Large intestine (tissue), 3 donors: ENCODE measurements at regions not wholly inside any gene's neighbourhood (a gene's known extent, or its start where the extent isn't known, plus 50 kb on each side); places are given as distances from the start of the nearest gene placed in this dataset.

Experiments
- DNase-seq, 2 donors: peaks; one replicate each; pipeline versions ENCODE4 v3.0.0 to v3.0.0-alpha.2; 2013
- H3K27ac ChIP-seq: one replicate; pipeline ENCODE4 v1.5.1; 2013; ENCODE audit warnings: low read length
- H3K27me3 ChIP-seq: 2 replicates; pipeline ENCODE4 v1.6.1; 2013; ENCODE audit warnings: low read length; ENCODE audit not compliant: control insufficient read depth, insufficient read depth
- H3K36me3 ChIP-seq: 2 replicates; pipeline ENCODE4 v1.6.1; 2013; ENCODE audit warnings: low read length; ENCODE audit not compliant: control insufficient read depth, insufficient read depth
- H3K4me1 ChIP-seq: one replicate; pipeline ENCODE4 v1.6.1; 2013; ENCODE audit warnings: low read length; ENCODE audit not compliant: control insufficient read depth, insufficient read depth
- H3K4me3 ChIP-seq: one replicate; pipeline ENCODE4 v1.5.1; 2013; ENCODE audit warnings: low read length
- H3K9me3 ChIP-seq: one replicate; pipeline ENCODE4 v1.6.1; 2013; ENCODE audit warnings: mild to moderate bottlenecking, low read depth, low read length, moderate library complexity; ENCODE audit not compliant: control insufficient read depth
- WGBS: methylation state at CpG from one replicate; pipeline ENCODE4 v1.1.5; 2013; ENCODE audit warnings: low lambda C conversion rate; ENCODE audit not compliant: insufficient coverage; 5-methylcytosine and 5-hydroxymethylcytosine counted together

GRCh38 chr7:46969303-46970130 lies 612.4 kb downstream of the TNS3 start:
- no peak for DNase-seq
- no CpG with 5 or more reads among the region's 12 CpGs for WGBS
- H3K27ac ChIP-seq = no peak overlapping the region

GRCh38 chr7:46968003-46968402 lies 613.9 kb downstream of the TNS3 start:
- no peak for DNase-seq
- H3K4me1 ChIP-seq = no peaks in the 10 kb centered on the region
- no peak overlapping the region for H3K27ac ChIP-seq
- no peaks in the 10 kb centered on the region for H3K27me3 ChIP-seq
- 100% methylated on average over 1 of the region's 1 CpG for WGBS
- H3K4me3 ChIP-seq = no peak overlapping the region
- H3K36me3 ChIP-seq = no peaks in the 10 kb centered on the region
- peaks cover 7% of the 10 kb centered on the region for H3K9me3 ChIP-seq

More at GRCh38 chr7:46969303-46970130, 612.4 kb downstream of the TNS3 start:
- Histone ChIP-seq H3K4me1 (no peaks in the 10 kb centered on the region), H3K27me3 (no peaks in the 10 kb centered on the region), H3K4me3 (no peak overlapping the region), H3K36me3 (no peaks in the 10 kb centered on the region), H3K9me3 (peaks cover under 1% of the 10 kb centered on the region)

GRCh38 chr7:46963719-46964118 lies 618.2 kb downstream of the TNS3 start:
- DNase-seq = no peak
- peaks cover 7% of the 10 kb centered on the region for H3K9me3 ChIP-seq
- H3K27ac ChIP-seq = no peak overlapping the region
- H3K4me3 ChIP-seq = no peak overlapping the region
- no peaks in the 10 kb centered on the region for H3K27me3 ChIP-seq
- no peaks in the 10 kb centered on the region for H3K4me1 ChIP-seq
- no peaks in the 10 kb centered on the region for H3K36me3 ChIP-seq

GRCh38 chr7:46960970-46961369 lies 620.9 kb downstream of the TNS3 start:
- H3K9me3 ChIP-seq = peaks cover 7% of the 10 kb centered on the region
- DNase-seq = no peak
- WGBS = no CpG with 5 or more reads among the region's 3 CpGs
- H3K4me3 ChIP-seq = no peak overlapping the region
- H3K36me3 ChIP-seq = no peaks in the 10 kb centered on the region
- H3K27me3 ChIP-seq = no peaks in the 10 kb centered on the region
- H3K27ac ChIP-seq = no peak overlapping the region
- H3K4me1 ChIP-seq = no peaks in the 10 kb centered on the region

- Histone ChIP-seq H3K27ac (no peak overlapping the region), H3K9me3 (no peaks in the 10 kb centered on the region), H3K27me3 (no peaks in the 10 kb centered on the region), H3K36me3 (no peaks in the 10 kb centered on the region), H3K4me3 (no peak overlapping the region), H3K4me1 (no peaks in the 10 kb centered on the region)
- no peak for DNase-seq
- no CpG with 5 or more reads among the region's 5 CpGs for WGBS
Measured at GRCh38 chr7:46957195-46957594, 624.7 kb downstream of the TNS3 start.

- Histone ChIP-seq H3K27ac (no peak overlapping the region), H3K4me1 (no peaks in the 10 kb centered on the region), H3K27me3 (no peaks in the 10 kb centered on the region), H3K4me3 (no peak overlapping the region), H3K36me3 (no peaks in the 10 kb centered on the region), H3K9me3 (no peaks in the 10 kb centered on the region)
- WGBS = no CpG with 5 or more reads among the region's 2 CpGs
- no peak for DNase-seq
Measured at GRCh38 chr7:46955531-46955930, 626.4 kb downstream of the TNS3 start.

- H3K27me3 ChIP-seq = no peaks in the 10 kb centered on the region
- WGBS = 18% methylated on average over 2 of the region's 5 CpGs
- no peak overlapping the region for H3K27ac ChIP-seq
- no peak for DNase-seq
- H3K9me3 ChIP-seq = no peaks in the 10 kb centered on the region
- no peaks in the 10 kb centered on the region for H3K36me3 ChIP-seq
- H3K4me3 ChIP-seq = no peak overlapping the region
- H3K4me1 ChIP-seq = no peaks in the 10 kb centered on the region
Measured at GRCh38 chr7:46954181-46954580, 627.7 kb downstream of the TNS3 start.

GRCh38 chr7:46953008-46953407 lies 628.9 kb downstream of the TNS3 start:
- WGBS = 100% methylated on average over 1 of the region's 1 CpG
- Histone ChIP-seq H3K4me1 (no peaks in the 10 kb centered on the region), H3K9me3 (no peaks in the 10 kb centered on the region), H3K36me3 (no peaks in the 10 kb centered on the region), H3K27me3 (no peaks in the 10 kb centered on the region), H3K4me3 (no peak overlapping the region), H3K27ac (no peak overlapping the region)
- DNase-seq = no peak

GRCh38 chr7:46949270-46949931 lies 632.5 kb downstream of the TNS3 start:
- DNase-seq = no peak
- no peaks in the 10 kb centered on the region for H3K36me3 ChIP-seq
- no peak overlapping the region for H3K27ac ChIP-seq
- H3K4me3 ChIP-seq = no peak overlapping the region
- WGBS = no CpG with 5 or more reads among the region's 4 CpGs
- H3K27me3 ChIP-seq = no peaks in the 10 kb centered on the region
- no peaks in the 10 kb centered on the region for H3K9me3 ChIP-seq
- no peaks in the 10 kb centered on the region for H3K4me1 ChIP-seq

- Histone ChIP-seq H3K4me1 (no peaks in the 10 kb centered on the region), H3K9me3 (no peaks in the 10 kb centered on the region), H3K36me3 (no peaks in the 10 kb centered on the region), H3K4me3 (no peak overlapping the region), H3K27ac (no peak overlapping the region), H3K27me3 (no peaks in the 10 kb centered on the region)
- no peak for DNase-seq
- 76% methylated on average over 2 of the region's 6 CpGs for WGBS
Measured at GRCh38 chr7:46948716-46949115, 633.2 kb downstream of the TNS3 start.

- Histone ChIP-seq H3K4me1 (no peaks in the 10 kb centered on the region), H3K27me3 (no peaks in the 10 kb centered on the region), H3K36me3 (no peaks in the 10 kb centered on the region), H3K9me3 (no peaks in the 10 kb centered on the region), H3K4me3 (no peak overlapping the region), H3K27ac (no peak overlapping the region)
- no peak for DNase-seq
Measured at GRCh38 chr7:46945328-46945727, 636.6 kb downstream of the TNS3 start.
